Right lobe of liver (tissue), 6 donors: ENCODE measurements at regions not wholly inside any gene's neighbourhood (a gene's known extent, or its start where the extent isn't known, plus 50 kb on each side); places are given as distances from the start of the nearest gene placed in this dataset.

ENCODE experiments used
- ATAC-seq, 4 donors: fragments of 200-7000 bp; cut with Tn5 transposase; one replicate each; pipeline ENCODE4 v1.9.1; 2020; ENCODE audit warnings: mild to moderate bottlenecking in 4 of 4, moderate library complexity in 4 of 4
- DNase-seq, 3 donors: peaks; one replicate each; pipeline ENCODE4 v3.0.0-alpha.2; 2020
- H3K27ac ChIP-seq, 3 donors: fragments of 200-600 bp; one replicate each; pipeline ENCODE4 v1.8.0; 2022
- H3K27me3 ChIP-seq, 2 donors: fragments of 200-600 bp; one replicate each; pipeline ENCODE4 v1.8.0; 2022
- H3K36me3 ChIP-seq, 4 donors: fragments of 200-600 bp; sonication (generic) in 1 of 4; one replicate each; pipeline versions ENCODE4 v1.5.1 to v1.8.0; 2017 to 2022; ENCODE audit warnings: control low read depth in 1 of 4
- H3K4me1 ChIP-seq, 4 donors: fragments of 200-600 bp; sonication (generic) in 1 of 4; one replicate each; pipeline versions ENCODE4 v1.5.1 to v1.8.0; 2017 to 2022; ENCODE audit warnings: control low read depth in 1 of 4
- H3K4me3 ChIP-seq, 3 donors: fragments of 200-600 bp; one replicate each; pipeline ENCODE4 v1.8.0; 2022
- H3K9me3 ChIP-seq, 4 donors: fragments of 200-600 bp; sonication (generic) in 1 of 4; one replicate each; pipeline versions ENCODE4 v1.5.1 to v1.8.0; 2017 to 2022; ENCODE audit warnings: control low read depth in 1 of 4
- CTCF ChIP-seq, 4 donors: fragments of 200-600 bp in 3 of 4; fragments of 450-650 bp in 1 of 4; IDR thresholded peaks; one replicate each; pipeline versions ENCODE4 v1.5.1 to v1.8.0; 2016 to 2022; ENCODE audit warnings: antibody characterized with exemption in 4 of 4, mild to moderate bottlenecking in 2 of 4
- POLR2A ChIP-seq: fragments of 450-650 bp; IDR thresholded peaks from one replicate; pipeline ENCODE4 v1.6.1; 2017; ENCODE audit warnings: antibody characterized with exemption, mild to moderate bottlenecking
- WGBS: methylation state at CpG from one replicate; pipeline ENCODE4 v1.1.6; 2018; ENCODE audit warnings: low coverage, low lambda C conversion rate; ENCODE audit not compliant: insufficient coverage; ENCODE audit errors: missing lambda C conversion rate; 5-methylcytosine and 5-hydroxymethylcytosine counted together
- intact Hi-C, 2 donors: fragments of 100-400 bp; cut with DNase I; formaldehyde crosslinking; loops; one replicate each; pipeline versions ENCODE4 v1.11.2 to v1.14.1; 2022
- donor health status: DM: no; HTN: yes; CAD: no.
- donor health status: DM: no; HTN: no; CAD: no.
- donor health status: DM: no; HTN: no; CAD: no.
- donor health status: DM: no; HTN: yes; CAD: no.
- donor health status: DM: no; HTN: yes; CAD: no.

- no peak for ATAC-seq
- 52% methylated on average over 4 of the region's 7 CpGs for WGBS
- Histone ChIP-seq H3K27ac (no peak overlapping the region), H3K4me3 (no peak overlapping the region), H3K4me1 (no peaks in the 10 kb centered on the region), H3K9me3 (no peaks in the 10 kb centered on the region), H3K27me3 (no peaks in the 10 kb centered on the region), H3K36me3 (no peaks in the 10 kb centered on the region)
- intact Hi-C loops: no loop called here
- no peak for TF ChIP-seq CTCF (IDR thresholded peaks at IDR 0.05)
- TF ChIP-seq POLR2A: no peak
- peak in 1 of 3 donors; percentile 13 for DNase-seq
These were observed 973.9 kb downstream of the BRD1 start for GRCh38 chr22:48853627-48854240.

GRCh38 chr22:48851933-48852549 lies 975.6 kb downstream of the BRD1 start:
- Histone ChIP-seq H3K27ac (no peak overlapping the region), H3K27me3 (no peaks in the 10 kb centered on the region), H3K4me3 (no peak overlapping the region), H3K36me3 (no peaks in the 10 kb centered on the region), H3K9me3 (no peaks in the 10 kb centered on the region), H3K4me1 (no peaks in the 10 kb centered on the region)
- WGBS: 12% methylated on average over 7 of the region's 22 CpGs
- peak in 1 of 3 donors; percentile 36 for DNase-seq
- no peak for ATAC-seq
- TF ChIP-seq POLR2A (no peak), CTCF (IDR thresholded peaks at IDR 0.05) (no peak)
- intact Hi-C loops: no loop called here

GRCh38 chr22:48850658-48851287 lies 976.9 kb downstream of the BRD1 start:
- Histone ChIP-seq H3K27me3 (no peaks in the 10 kb centered on the region), H3K4me3 (no peak overlapping the region), H3K9me3 (no peaks in the 10 kb centered on the region), H3K36me3 (no peaks in the 10 kb centered on the region), H3K4me1 (no peaks in the 10 kb centered on the region), H3K27ac (no peak overlapping the region)
- ATAC-seq: no peak
- no peak for TF ChIP-seq CTCF (IDR thresholded peaks at IDR 0.05)
- TF ChIP-seq POLR2A: no peak
- no peak for DNase-seq
- intact Hi-C loops: no loop called here
- 43% methylated on average over 3 of the region's 16 CpGs for WGBS

GRCh38 chr22:48849963-48850657 lies 977.6 kb downstream of the BRD1 start:
- intact Hi-C loops: no loop called here
- TF ChIP-seq POLR2A (no peak), CTCF (IDR thresholded peaks at IDR 0.05) (no peak)
- no peak overlapping the region for H3K27ac ChIP-seq
- no peaks in the 10 kb centered on the region for H3K36me3 ChIP-seq
- H3K4me3 ChIP-seq: no peak overlapping the region
- 43% methylated on average over 6 of the region's 13 CpGs for WGBS
- DNase-seq (no peak), ATAC-seq (no peak)
- no peaks in the 10 kb centered on the region for H3K9me3 ChIP-seq
- H3K4me1 ChIP-seq: no peaks in the 10 kb centered on the region
- H3K27me3 ChIP-seq: no peaks in the 10 kb centered on the region
